HG03442 (cell line): ENCODE measurements at regions not wholly inside any gene's neighbourhood (a gene's known extent, or its start where the extent isn't known, plus 50 kb on each side); places are given as distances from the start of the nearest gene placed in this dataset.

Source experiments
- ATAC-seq: cut with Tn5 transposase; IDR thresholded peaks from one replicate; pipeline ENCODE4 v1.9.1; 2021; ENCODE audit warnings: mild to moderate bottlenecking, moderate library complexity; ENCODE audit not compliant: unreplicated experiment

- ATAC-seq, result no peak
These were observed 120.8 kb downstream of the ZNF518B start for GRCh38 chr4:10336471-10336870.

GRCh38 chr4:10335050-10335449 lies 122.2 kb downstream of the ZNF518B start:
- ATAC-seq, result no peak

- no peak for ATAC-seq
These were observed 122.7 kb downstream of the ZNF518B start for GRCh38 chr4:10334506-10335028.

GRCh38 chr4:10333942-10334341 lies 123.3 kb downstream of the ZNF518B start:
- ATAC-seq, result no peak

- no peak for ATAC-seq
These were observed 131.2 kb downstream of the ZNF518B start for GRCh38 chr4:10326075-10326474.

GRCh38 chr4:10321931-10322330 lies 135.3 kb downstream of the ZNF518B start:
- no peak for ATAC-seq

GRCh38 chr4:10320130-10320529 lies 137.1 kb downstream of the ZNF518B start:
- no peak for ATAC-seq

- ATAC-seq, result no peak
These were observed 139.9 kb downstream of the ZNF518B start for GRCh38 chr4:10317345-10317744.

- no peak for ATAC-seq
These were observed 140.4 kb downstream of the ZNF518B start for GRCh38 chr4:10316851-10317250.

- no peak for ATAC-seq
These were observed 141.6 kb downstream of the ZNF518B start for GRCh38 chr4:10315638-10316037.

GRCh38 chr4:10312568-10312967 lies 144.7 kb downstream of the ZNF518B start:
- ATAC-seq, result no peak

GRCh38 chr4:10311939-10312338 lies 145.3 kb downstream of the ZNF518B start:
- ATAC-seq, result no peak

- no peak for ATAC-seq
These were observed 151.4 kb downstream of the ZNF518B start for GRCh38 chr4:10305816-10306215.

- no peak for ATAC-seq
These were observed 153.9 kb downstream of the ZNF518B start for GRCh38 chr4:10303291-10303690.

GRCh38 chr4:10302096-10302495 lies 155.1 kb downstream of the ZNF518B start:
- ATAC-seq, result no peak

GRCh38 chr4:10299601-10300000 lies 157.6 kb downstream of the ZNF518B start:
- ATAC-seq, result no peak

- no peak for ATAC-seq
These were observed 158.5 kb downstream of the ZNF518B start for GRCh38 chr4:10298681-10299080.

- ATAC-seq, result no peak
These were observed 160.5 kb downstream of the ZNF518B start for GRCh38 chr4:10296730-10297129.

GRCh38 chr4:10295301-10295700 lies 161.9 kb downstream of the ZNF518B start:
- no peak for ATAC-seq

GRCh38 chr4:10289538-10289906 lies 167.7 kb downstream of the ZNF518B start:
- no peak for ATAC-seq

GRCh38 chr4:10288830-10289537 lies 168.2 kb downstream of the ZNF518B start:
- no peak for ATAC-seq

- no peak for ATAC-seq
These were observed 168.4 kb upstream of the WDR1 start for GRCh38 chr4:10285028-10285427.

- no peak for ATAC-seq
These were observed 167.2 kb upstream of the WDR1 start for GRCh38 chr4:10283761-10284160.
